Mucosa of descending colon (tissue), 3 donors: ENCODE measurements at regions not wholly inside any gene's neighbourhood (a gene's known extent, or its start where the extent isn't known, plus 50 kb on each side); places are given as distances from the start of the nearest gene placed in this dataset.

ENCODE experiments used
- ATAC-seq: fragments of 200-7000 bp; cut with Tn5 transposase; one replicate; pipeline ENCODE4 v1.9.1; 2020; ENCODE audit warnings: mild to moderate bottlenecking, moderate library complexity
- DNase-seq, 3 donors: peaks; one replicate each; pipeline ENCODE4 v3.0.0-alpha.2; 2020
- H3K36me3 ChIP-seq: fragments of 200-600 bp; one replicate; pipeline ENCODE4 v1.8.0; 2021; ENCODE audit warnings: low read depth, mild to moderate bottlenecking
- H3K4me1 ChIP-seq: fragments of 200-600 bp; one replicate; pipeline ENCODE4 v1.8.0; 2021; ENCODE audit warnings: low read depth, mild to moderate bottlenecking
- H3K4me3 ChIP-seq: fragments of 200-600 bp; one replicate; pipeline ENCODE4 v1.8.0; 2021; ENCODE audit warnings: mild to moderate bottlenecking
- H3K9me3 ChIP-seq: fragments of 200-600 bp; one replicate; pipeline ENCODE4 v1.8.0; 2021; ENCODE audit warnings: mild to moderate bottlenecking
- intact Hi-C, 2 donors: fragments of 100-400 bp; cut with DNase I in 1 of 2; cut with micrococcal nuclease in 1 of 2; formaldehyde crosslinking; loops; one replicate each; pipeline versions ENCODE4 v1.11.0 to v1.11.1; 2022; cut with DNase I, micrococcal nuclease
- TF ChIP-seq, protein P1 (sequence below): fragments of 200-600 bp; IDR thresholded peaks from one replicate; pipeline ENCODE4 v1.8.0; 2022; ENCODE audit warnings: antibody characterized with exemption, mild to moderate bottlenecking
- donor health status: DM: no; HTN: no; CAD: no; lungs with moderate emphysema.
- donor health status: DM: no; HTN: no; CAD: no.
- donor health status: DM: no; HTN: yes; CAD: no.

DNA sequence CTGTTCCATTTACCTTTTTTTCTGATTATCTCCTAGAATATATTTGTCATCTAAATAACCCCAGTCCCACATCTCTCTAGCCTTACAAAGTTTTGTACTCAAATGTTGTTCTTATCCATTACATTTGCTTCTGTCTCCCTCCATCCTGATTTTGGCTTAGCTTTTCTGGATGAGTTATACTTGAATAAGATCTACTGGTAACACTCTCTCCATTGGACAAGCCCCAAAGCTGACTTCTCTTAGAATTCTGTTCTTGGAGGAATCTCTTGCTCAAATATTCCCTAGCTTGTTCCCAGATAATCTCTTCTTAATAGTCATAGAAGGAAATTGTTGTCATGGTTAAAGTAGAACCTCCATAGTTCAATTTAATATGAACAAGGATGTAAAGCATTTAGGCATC is 115.5 kb upstream of the HS3ST1 start:
- TF ChIP-seq, protein P1, sequence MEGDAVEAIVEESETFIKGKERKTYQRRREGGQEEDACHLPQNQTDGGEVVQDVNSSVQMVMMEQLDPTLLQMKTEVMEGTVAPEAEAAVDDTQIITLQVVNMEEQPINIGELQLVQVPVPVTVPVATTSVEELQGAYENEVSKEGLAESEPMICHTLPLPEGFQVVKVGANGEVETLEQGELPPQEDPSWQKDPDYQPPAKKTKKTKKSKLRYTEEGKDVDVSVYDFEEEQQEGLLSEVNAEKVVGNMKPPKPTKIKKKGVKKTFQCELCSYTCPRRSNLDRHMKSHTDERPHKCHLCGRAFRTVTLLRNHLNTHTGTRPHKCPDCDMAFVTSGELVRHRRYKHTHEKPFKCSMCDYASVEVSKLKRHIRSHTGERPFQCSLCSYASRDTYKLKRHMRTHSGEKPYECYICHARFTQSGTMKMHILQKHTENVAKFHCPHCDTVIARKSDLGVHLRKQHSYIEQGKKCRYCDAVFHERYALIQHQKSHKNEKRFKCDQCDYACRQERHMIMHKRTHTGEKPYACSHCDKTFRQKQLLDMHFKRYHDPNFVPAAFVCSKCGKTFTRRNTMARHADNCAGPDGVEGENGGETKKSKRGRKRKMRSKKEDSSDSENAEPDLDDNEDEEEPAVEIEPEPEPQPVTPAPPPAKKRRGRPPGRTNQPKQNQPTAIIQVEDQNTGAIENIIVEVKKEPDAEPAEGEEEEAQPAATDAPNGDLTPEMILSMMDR: no peak
- ATAC-seq (no peak), DNase-seq (no peak)
- intact Hi-C loops: no loop called here
- Histone ChIP-seq H3K4me3 (no peak overlapping the region), H3K4me1 (no peaks in the 10 kb centered on the region), H3K36me3 (no peaks in the 10 kb centered on the region), H3K9me3 (no peaks in the 10 kb centered on the region)

DNA sequence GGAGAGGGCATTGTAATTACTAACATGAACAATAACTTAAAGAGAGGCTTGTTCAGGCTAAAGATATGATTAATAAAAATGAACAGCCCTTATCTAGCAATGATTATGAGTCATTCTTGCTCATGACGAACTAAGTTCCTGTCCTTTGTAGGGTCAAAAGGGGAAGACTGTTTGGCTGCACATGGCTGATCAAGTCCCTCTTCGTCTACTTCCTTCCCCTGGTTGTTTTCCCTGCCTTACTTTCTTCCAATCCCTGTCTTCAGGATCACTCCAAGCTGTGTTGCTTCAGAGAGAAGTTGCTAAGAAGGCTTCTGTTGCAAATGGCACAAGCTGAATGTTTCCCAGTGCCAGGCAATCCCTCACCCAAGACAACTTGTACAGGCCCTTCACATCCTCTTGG is 115.0 kb upstream of the HS3ST1 start:
- ATAC-seq: peak; percentile 64
- Histone ChIP-seq H3K36me3 (no peaks in the 10 kb centered on the region), H3K4me3 (no peak overlapping the region), H3K9me3 (no peaks in the 10 kb centered on the region), H3K4me1 (no peaks in the 10 kb centered on the region)
- TF ChIP-seq, protein P1: no peak
- no peak for DNase-seq
- intact Hi-C loops: no loop called here

DNA sequence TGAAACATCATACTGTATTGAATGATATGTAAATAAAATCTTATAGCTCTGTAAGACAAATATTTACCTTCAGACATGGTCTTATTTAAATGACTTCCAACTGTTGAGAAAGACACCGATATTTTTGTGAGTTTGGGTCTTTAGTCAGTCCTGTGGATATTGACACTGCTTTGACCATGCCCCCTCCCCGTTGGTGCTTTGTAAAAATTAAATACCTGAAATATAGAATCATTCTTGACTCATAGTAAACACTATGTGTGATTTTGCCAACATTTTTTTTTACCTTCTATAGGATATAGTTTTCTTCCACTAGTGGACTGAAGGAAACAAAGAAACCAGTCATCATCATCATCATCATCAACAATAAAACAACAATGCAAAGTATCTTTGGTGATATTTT is 114.3 kb upstream of the HS3ST1 start:
- no peaks in the 10 kb centered on the region for H3K36me3 ChIP-seq
- TF ChIP-seq, protein P1: no peak
- no peaks in the 10 kb centered on the region for H3K9me3 ChIP-seq
- no peak overlapping the region for H3K4me3 ChIP-seq
- H3K4me1 ChIP-seq: no peaks in the 10 kb centered on the region
- DNase-seq (no peak), ATAC-seq (no peak)
- intact Hi-C loops: no loop called here

DNA sequence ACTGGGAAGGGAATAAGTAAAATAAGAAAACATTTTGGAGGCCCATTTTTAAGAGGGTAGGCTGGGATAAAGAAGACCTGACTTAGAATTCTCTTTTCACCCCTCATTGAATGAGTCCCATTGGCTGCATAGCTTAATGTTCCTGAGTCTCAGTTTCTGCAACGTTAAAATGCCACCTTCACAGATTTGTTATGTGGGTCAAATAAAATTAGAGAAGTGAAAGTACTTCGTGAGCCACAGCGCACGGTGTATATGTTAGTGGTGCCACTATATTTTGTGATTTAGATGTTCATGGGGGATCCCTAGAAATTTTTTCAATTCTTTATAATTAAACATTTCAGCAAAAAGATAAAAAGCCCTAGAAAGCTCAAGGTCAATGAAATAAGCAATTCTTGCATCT is 109.2 kb upstream of the HS3ST1 start:
- ATAC-seq: no peak
- intact Hi-C loops: no loop called here

DNA sequence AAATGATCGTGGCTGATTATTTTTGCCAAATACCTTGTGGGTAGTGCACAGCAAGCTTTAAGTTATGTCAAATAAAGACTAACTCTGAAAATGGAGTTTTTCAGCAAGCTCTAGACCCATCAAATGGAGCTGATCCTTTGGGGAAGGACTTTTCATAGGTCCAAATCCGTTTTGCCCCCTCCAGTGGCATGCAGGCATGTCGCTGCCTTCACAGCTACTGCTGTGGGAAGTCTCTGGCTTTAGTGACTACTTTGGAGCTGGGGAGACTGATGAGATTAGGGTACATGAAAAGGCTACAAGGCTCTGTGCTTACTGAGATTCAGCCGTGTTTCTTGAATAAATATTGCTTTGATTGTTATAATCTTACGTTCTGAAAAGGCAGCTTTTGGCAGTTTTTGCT is 106.6 kb upstream of the HS3ST1 start:
- intact Hi-C loops: no loop called here
- no peak overlapping the region for H3K4me3 ChIP-seq
- H3K9me3 ChIP-seq: no peaks in the 10 kb centered on the region
- ATAC-seq: no peak
- DNase-seq: no peak
- H3K4me1 ChIP-seq: no peaks in the 10 kb centered on the region
- no peaks in the 10 kb centered on the region for H3K36me3 ChIP-seq
- TF ChIP-seq, protein P1: no peak

More for the DNA sequence above, 109.2 kb upstream of the HS3ST1 start:
- H3K4me1 ChIP-seq: no peaks in the 10 kb centered on the region
- H3K4me3 ChIP-seq: no peak overlapping the region
- no peaks in the 10 kb centered on the region for H3K9me3 ChIP-seq
- no peaks in the 10 kb centered on the region for H3K36me3 ChIP-seq
- DNase-seq: no peak
- TF ChIP-seq, protein P1: no peak

DNA sequence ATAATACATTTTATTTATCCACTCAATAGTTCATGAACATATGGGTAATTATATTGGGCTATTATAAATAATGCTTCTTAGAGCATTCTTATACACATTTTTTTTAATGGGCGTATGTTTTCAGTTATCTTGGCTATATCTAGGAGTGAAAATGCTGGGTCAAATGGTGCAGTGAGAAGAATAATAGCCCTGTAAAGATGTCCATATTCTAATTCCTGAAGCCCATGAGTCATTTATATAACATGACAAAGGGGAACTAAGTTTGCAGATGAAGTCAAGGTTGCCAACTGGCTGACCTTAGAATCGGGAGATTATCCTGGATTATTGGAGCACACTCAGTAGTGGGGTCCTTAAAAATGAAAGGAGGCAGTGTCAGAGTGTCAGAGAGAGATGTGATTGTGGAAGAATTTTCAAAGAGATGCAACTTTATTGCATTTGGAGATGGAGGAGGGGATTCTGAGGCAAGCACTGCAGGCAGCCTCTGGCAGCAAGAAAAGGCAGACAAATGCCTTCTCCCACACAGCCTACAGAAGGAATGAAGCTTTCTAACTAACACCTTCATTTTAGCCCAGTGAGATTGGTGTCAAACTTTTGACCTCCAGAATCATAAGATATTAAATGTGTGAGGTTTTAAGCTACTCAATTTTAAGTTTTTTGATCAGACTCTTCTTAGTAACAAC is 106.1 kb upstream of the HS3ST1 start:
- no peak overlapping the region for H3K4me3 ChIP-seq
- intact Hi-C loops: no loop called here
- TF ChIP-seq, protein P1: no peak
- no peaks in the 10 kb centered on the region for H3K36me3 ChIP-seq
- no peaks in the 10 kb centered on the region for H3K4me1 ChIP-seq
- no peaks in the 10 kb centered on the region for H3K9me3 ChIP-seq
- DNase-seq (no peak), ATAC-seq (no peak)
